ENCODE measurements at regions not wholly inside any gene's neighbourhood (a gene's known extent, or its start where the extent isn't known, plus 50 kb on each side); places are given as distances from the start of the nearest gene placed in this dataset.

GRCh38 chr5:24368115-24368514 lies 276.7 kb downstream of the CDH10 start:
- no peaks in the 10 kb centered on the region for H3K27me3 ChIP-seq (ENCODE audit: control insufficient read depth, insufficient read depth, low read length, poor library complexity, severe bottlenecking)
- Mint-ChIP-seq H3K36me3 (ENCODE audit: low read depth) (no peaks in the 10 kb centered on the region), H3K9me3 (no peaks in the 10 kb centered on the region), H3K27ac (no peak overlapping the region), H3K4me3 (no peak overlapping the region), H3K27me3 (ENCODE audit: insufficient read depth) (no peaks in the 10 kb centered on the region), H3K4me1 (no peaks in the 10 kb centered on the region)
- no peak overlapping the region for H3K27ac ChIP-seq (ENCODE audit: low read depth, low read length)
- 76 to 78% methylated on average over 2 of the region's 2 CpGs for WGBS, 2 experiments (ENCODE audit: insufficient coverage in 1 of 2, insufficient read length in 1 of 2)
- peak; percentile 64 for TF ChIP-seq CTCF (conservative IDR thresholded peaks at IDR 0.05)
- no peak overlapping the region for H3K4me3 ChIP-seq (ENCODE audit: low read length)
- no peaks in the 10 kb centered on the region for H3K36me3 ChIP-seq (ENCODE audit: control insufficient read depth, insufficient read depth, low read length)
- H3K9me3 ChIP-seq (ENCODE audit: control insufficient read depth, low read length), result no peaks in the 10 kb centered on the region
- H3K4me1 ChIP-seq (ENCODE audit: control insufficient read depth, insufficient read depth, low read length), result no peaks in the 10 kb centered on the region
- no peak overlapping the region for H3K9ac ChIP-seq (ENCODE audit: extremely low read depth, low read length, poor library complexity, severe bottlenecking)
- DNase-seq, result no peak

- Mint-ChIP-seq H3K27ac (no peak overlapping the region), H3K36me3 (ENCODE audit: low read depth) (no peaks in the 10 kb centered on the region), H3K27me3 (ENCODE audit: insufficient read depth) (no peaks in the 10 kb centered on the region), H3K9me3 (no peaks in the 10 kb centered on the region), H3K4me3 (no peak overlapping the region), H3K4me1 (no peaks in the 10 kb centered on the region)
- no peaks in the 10 kb centered on the region for H3K4me1 ChIP-seq (ENCODE audit: control insufficient read depth, insufficient read depth, low read length)
- no peak for DNase-seq
- H3K4me3 ChIP-seq (ENCODE audit: low read length), result no peak overlapping the region
- TF ChIP-seq CTCF (conservative IDR thresholded peaks at IDR 0.05), result no peak
- H3K27me3 ChIP-seq (ENCODE audit: control insufficient read depth, insufficient read depth, low read length, poor library complexity, severe bottlenecking), result no peaks in the 10 kb centered on the region
- H3K9me3 ChIP-seq (ENCODE audit: control insufficient read depth, low read length), result no peaks in the 10 kb centered on the region
- H3K9ac ChIP-seq (ENCODE audit: extremely low read depth, low read length, poor library complexity, severe bottlenecking), result no peak overlapping the region
- H3K36me3 ChIP-seq (ENCODE audit: control insufficient read depth, insufficient read depth, low read length), result no peaks in the 10 kb centered on the region
- 96% methylated on average over 2 of the region's 2 CpGs; no CpG with 5 or more reads in 1 of the 2 experiments for WGBS, 2 experiments (ENCODE audit: insufficient coverage in 1 of 2, insufficient read length in 1 of 2)
- no peak overlapping the region for H3K27ac ChIP-seq (ENCODE audit: low read depth, low read length)
Measured at GRCh38 chr5:24376210-24376609, 268.6 kb downstream of the CDH10 start.

- DNase-seq, result no peak
- Mint-ChIP-seq H3K9me3 (no peaks in the 10 kb centered on the region), H3K4me3 (no peak overlapping the region), H3K36me3 (ENCODE audit: low read depth) (no peaks in the 10 kb centered on the region), H3K27me3 (ENCODE audit: insufficient read depth) (no peaks in the 10 kb centered on the region), H3K4me1 (no peaks in the 10 kb centered on the region), H3K27ac (no peak overlapping the region)
- no peak overlapping the region for H3K27ac ChIP-seq (ENCODE audit: low read depth, low read length)
- no peaks in the 10 kb centered on the region for H3K9me3 ChIP-seq (ENCODE audit: control insufficient read depth, low read length)
- no peaks in the 10 kb centered on the region for H3K36me3 ChIP-seq (ENCODE audit: control insufficient read depth, insufficient read depth, low read length)
- no peaks in the 10 kb centered on the region for H3K27me3 ChIP-seq (ENCODE audit: control insufficient read depth, insufficient read depth, low read length, poor library complexity, severe bottlenecking)
- 92 to 100% methylated on average over 1 to 6 of the region's 6 CpGs for WGBS, 2 experiments (ENCODE audit: insufficient coverage in 1 of 2, insufficient read length in 1 of 2)
- no peak overlapping the region for H3K9ac ChIP-seq (ENCODE audit: extremely low read depth, low read length, poor library complexity, severe bottlenecking)
- H3K4me1 ChIP-seq (ENCODE audit: control insufficient read depth, insufficient read depth, low read length), result no peaks in the 10 kb centered on the region
- TF ChIP-seq CTCF (conservative IDR thresholded peaks at IDR 0.05), result no peak
- no peak overlapping the region for H3K4me3 ChIP-seq (ENCODE audit: low read length)
Measured at GRCh38 chr5:24376616-24377015, 268.2 kb downstream of the CDH10 start.

All from endodermal cell (in vitro differentiated cells).